ENCODE measurements at regions not wholly inside any gene's neighbourhood (a gene's known extent, or its start where the extent isn't known, plus 50 kb on each side); places are given as distances from the start of the nearest gene placed in this dataset.

- no peak for DNase-seq (ENCODE audit: low spot score in 2 of 2)
- intact Hi-C loops (cut with DNase I; ENCODE audit: low total_unique reads), result no loop called here
- H3K4me3 ChIP-seq (ENCODE audit: low read depth, poor library complexity, severe bottlenecking), result no peak overlapping the region
- WGBS, 2 donors, result 43 to 47% methylated on average over 2 of the region's 2 CpGs
- no peak for TF ChIP-seq POLR2A (IDR thresholded peaks at IDR 0.05)
- TF ChIP-seq CTCF (IDR thresholded peaks at IDR 0.05), result no peak
These were observed 93.6 kb downstream of the LEPR start for GRCh38 chr1:65514041-65514440.

DNA sequence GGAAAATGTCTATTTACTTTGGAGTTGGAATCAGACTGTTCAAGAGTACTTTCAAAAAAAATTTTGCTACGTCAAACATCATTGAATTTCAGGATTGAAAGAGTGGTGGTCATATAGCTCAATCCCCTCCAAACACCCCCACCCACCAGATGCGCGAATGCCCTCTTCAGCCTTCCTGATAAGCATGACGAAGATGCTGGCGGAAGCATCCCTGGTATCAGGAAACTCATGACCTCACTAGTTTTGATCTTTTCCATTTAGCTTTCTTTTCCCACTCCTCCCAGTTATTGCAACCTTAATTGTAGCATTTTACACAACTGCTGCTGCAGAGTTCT is 104.4 kb downstream of the LEPR start:
- H3K4me3 ChIP-seq (ENCODE audit: low read depth, poor library complexity, severe bottlenecking), result peak overlapping the region; percentile 29
- WGBS, 2 donors, result 40 to 43% methylated on average over 5 of the region's 5 CpGs
- DNase-seq (ENCODE audit: low spot score in 2 of 2), result no peak
- intact Hi-C loops (cut with DNase I; ENCODE audit: low total_unique reads), result no loop called here
- no peak for TF ChIP-seq POLR2A (IDR thresholded peaks at IDR 0.05)
- TF ChIP-seq CTCF (IDR thresholded peaks at IDR 0.05), result no peak

DNA sequence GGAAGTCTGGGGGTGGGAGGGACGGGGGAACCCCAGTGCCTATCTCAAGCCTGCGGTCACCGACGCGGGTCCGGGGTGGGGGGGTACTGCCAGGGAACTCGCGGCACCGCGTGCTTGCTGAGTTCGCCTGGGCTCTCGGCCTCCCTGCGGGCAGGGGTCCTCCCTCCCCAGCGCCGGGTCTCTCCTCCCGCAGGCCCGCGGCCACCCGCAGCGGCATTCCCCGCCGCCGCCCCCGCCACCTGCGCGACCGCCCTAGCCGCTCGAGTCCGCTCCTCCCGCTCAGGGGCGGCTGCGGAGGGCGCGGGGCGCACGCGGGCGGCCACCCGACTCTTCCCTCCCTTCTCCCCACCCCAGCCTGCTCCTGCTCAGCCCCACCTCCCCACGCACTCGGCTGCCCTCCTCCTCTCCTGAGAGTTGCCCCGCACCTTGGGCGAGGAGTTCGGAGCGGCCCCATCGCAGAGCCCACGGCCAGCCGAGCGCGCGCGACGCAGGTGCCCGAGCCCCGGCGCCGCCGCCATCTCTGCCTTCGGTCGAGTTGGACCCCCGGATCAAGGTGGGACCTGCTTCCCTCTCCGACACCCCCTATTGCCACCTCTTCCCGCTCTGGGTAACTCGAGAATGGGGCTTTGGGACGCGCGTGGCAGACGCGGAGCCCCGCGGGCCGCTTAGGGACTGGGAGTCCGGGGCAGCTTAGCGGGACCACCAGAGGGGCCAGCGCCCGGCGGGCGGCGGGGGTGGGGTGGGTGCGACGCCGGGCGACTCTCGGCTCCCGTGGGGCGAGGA is 105.0 kb downstream of the LEPR start:
- intact Hi-C loops (cut with DNase I; ENCODE audit: low total_unique reads), result no loop called here
- TF ChIP-seq POLR2A (IDR thresholded peaks at IDR 0.05) (no peak), CTCF (IDR thresholded peaks at IDR 0.05) (no peak)

GRCh38 chr1:65526049-65526556 is 105.6 kb downstream of the LEPR start:
- WGBS, 2 donors, result 16% methylated on average over 10 of the region's 10 CpGs
- intact Hi-C loops (cut with DNase I; ENCODE audit: low total_unique reads), result no loop called here
- TF ChIP-seq POLR2A (IDR thresholded peaks at IDR 0.05) (no peak), CTCF (IDR thresholded peaks at IDR 0.05) (no peak)
- no peak for DNase-seq (ENCODE audit: low spot score in 2 of 2)
- peak overlapping the region; percentile 29 for H3K4me3 ChIP-seq (ENCODE audit: low read depth, poor library complexity, severe bottlenecking)

More for the DNA sequence above, 105.0 kb downstream of the LEPR start:
- peak overlapping the region; percentile 29 for H3K4me3 ChIP-seq (ENCODE audit: low read depth, poor library complexity, severe bottlenecking)
- WGBS, 2 donors, result 2 to 3% methylated on average over 30 to 64 of the region's 87 CpGs
- DNase-seq (ENCODE audit: low spot score in 2 of 2), result peak in 1 of 2 donors; percentile 84

- intact Hi-C loops (cut with DNase I; ENCODE audit: low total_unique reads), result no loop called here
- DNase-seq (ENCODE audit: low spot score in 2 of 2), result no peak
- no peak overlapping the region for H3K4me3 ChIP-seq (ENCODE audit: low read depth, poor library complexity, severe bottlenecking)
- TF ChIP-seq POLR2A (IDR thresholded peaks at IDR 0.05) (no peak), CTCF (IDR thresholded peaks at IDR 0.05) (no peak)
- 12 to 16% methylated on average over 3 of the region's 3 CpGs for WGBS, 2 donors
These were observed 106.7 kb downstream of the LEPR start for GRCh38 chr1:65527190-65527589.

All from lower leg skin (tissue), 4 donors.